LNCAP (cell line): ENCODE measurements at regions not wholly inside any gene's neighbourhood (a gene's known extent, or its start where the extent isn't known, plus 50 kb on each side); places are given as distances from the start of the nearest gene placed in this dataset.

Experiments used
- CTCF ChIP-seq: fragments of 450-650 bp; IDR thresholded peaks from 2 replicates; pipeline ENCODE4 v1.5.1; 2017; ENCODE audit warnings: mild to moderate bottlenecking

- peak; percentile 37; the same call in 1 of the 2 replicates for TF ChIP-seq CTCF
These were observed 155.2 kb upstream of the SPIN4 start for GRCh38 chrX:63506320-63506719.

- TF ChIP-seq CTCF, result no peak
These were observed 152.4 kb upstream of the SPIN4 start for GRCh38 chrX:63503541-63503940.

DNA sequence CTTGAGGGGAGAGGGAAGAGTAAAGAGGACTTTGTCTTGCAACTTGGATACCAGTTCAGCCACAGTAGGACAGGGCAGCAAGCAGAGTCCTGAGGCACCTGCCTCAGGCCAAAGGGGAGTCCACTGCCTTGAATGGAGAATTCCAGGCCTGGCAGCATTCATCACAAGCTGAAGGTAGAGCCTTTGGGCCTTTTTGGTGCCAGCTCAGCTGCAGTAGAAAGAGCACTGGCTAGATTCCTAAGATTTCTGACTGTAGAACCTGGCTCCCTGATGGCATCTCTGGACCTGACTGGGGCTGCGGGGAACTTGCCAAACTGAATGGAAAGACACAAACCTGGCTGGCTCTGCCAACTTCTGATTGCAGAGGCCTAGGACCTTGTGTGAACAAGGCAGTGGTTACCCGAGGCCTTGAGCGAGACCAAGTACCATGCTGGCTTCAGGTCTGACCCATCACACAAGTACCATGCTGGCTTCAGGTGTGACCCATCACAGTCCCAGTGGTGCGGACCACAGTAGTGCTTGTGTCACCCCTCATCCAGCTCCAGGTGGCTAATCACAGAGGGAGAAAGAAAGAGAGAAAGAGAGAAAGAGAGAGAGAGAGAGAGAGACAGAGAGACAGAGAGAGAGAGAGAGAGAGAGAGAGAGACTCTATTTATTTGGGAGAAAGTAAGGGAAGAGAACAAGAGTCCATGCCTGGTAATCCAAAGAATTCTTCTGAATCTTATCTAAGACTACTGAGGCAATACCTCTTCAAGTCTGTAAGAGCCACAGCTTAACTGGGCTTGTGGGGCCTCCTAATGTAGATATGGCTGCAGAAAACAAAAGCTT is 137.6 kb upstream of the SPIN4 start:
- TF ChIP-seq CTCF, result no peak

DNA sequence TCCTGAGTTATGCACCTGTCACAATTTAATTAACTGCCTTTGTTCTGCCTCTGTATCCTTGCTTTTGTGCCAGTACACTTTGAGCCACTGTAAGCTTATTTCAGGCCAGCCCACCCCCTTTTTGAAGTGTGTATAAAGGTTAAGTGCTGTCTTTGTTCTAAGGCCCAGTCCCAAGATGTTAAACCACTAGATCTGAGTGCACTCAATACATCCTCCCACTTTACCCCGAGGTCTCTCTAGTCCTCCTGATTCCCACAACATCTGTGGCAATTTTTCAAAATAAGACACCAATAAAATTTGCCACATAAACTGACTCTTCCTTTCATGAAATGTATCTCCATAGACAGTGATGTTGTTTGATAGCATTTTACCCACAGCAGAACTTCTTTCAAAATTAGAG is 124.1 kb upstream of the SPIN4 start:
- TF ChIP-seq CTCF, result no peak

DNA sequence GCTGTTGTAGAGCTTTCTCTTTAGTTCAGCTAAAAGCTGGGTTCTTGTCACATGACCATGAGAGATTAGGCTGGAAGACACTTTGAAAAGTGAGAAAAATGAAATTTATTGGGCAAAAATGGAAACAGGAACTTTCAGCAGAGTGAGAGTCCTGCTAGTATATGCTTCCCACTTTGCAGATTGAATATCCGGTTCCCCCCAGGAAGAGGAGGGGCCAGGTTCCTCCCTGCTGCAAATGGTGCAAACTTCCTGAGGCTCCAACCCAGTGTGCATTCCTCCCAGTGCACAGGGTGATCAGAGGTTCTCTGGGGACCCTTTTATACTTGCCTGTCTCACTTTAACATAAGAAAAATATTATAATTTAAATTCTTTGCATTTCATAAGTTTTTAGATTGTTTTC is 119.9 kb upstream of the SPIN4 start:
- no peak for TF ChIP-seq CTCF

DNA sequence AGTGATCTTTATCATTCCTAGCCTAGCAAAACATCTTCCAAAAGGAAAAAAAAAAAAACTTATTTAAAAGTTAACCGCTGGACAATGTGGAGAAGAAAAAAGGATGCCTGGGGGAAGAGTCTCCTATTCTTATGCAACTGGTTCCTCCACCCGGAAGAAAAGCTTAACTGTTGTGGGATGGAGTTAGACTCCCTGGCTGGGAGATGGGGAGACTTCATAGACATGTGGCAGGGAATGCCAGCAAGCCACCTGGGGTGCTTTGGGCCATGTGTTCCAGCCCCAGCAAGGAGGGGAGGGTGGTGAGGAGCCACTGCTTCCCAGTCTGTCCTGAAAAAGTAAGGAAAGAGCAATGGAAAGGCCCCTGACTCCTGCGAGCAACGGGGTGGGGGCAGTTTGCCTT is 119.4 kb upstream of the SPIN4 start:
- no peak for TF ChIP-seq CTCF

DNA sequence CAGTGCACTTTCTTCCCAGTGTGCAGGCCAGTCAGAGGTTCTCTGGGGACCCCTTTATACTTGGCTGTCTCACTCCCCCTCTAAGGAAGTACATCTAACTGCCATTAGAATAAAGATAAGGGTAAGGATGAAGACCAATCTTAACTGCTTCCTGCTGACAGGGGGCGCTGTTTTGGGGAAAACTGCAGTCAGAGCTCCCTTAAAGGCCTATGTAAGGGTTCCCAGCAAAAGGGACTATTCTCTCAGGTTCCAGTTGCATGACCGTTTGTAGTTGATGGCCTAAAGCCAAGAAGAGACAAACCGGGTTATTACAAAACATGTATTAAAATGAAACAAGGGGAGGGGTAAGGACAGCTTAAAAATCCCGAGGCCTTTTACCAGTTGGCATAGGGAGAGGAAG is 115.6 kb upstream of the SPIN4 start:
- no peak for TF ChIP-seq CTCF

- TF ChIP-seq CTCF, result no peak
These were observed 107.8 kb upstream of the SPIN4 start for GRCh38 chrX:63458981-63459380.
